ENCODE measurements at regions not wholly inside any gene's neighbourhood (a gene's known extent, or its start where the extent isn't known, plus 50 kb on each side); places are given as distances from the start of the nearest gene placed in this dataset.

DNA sequence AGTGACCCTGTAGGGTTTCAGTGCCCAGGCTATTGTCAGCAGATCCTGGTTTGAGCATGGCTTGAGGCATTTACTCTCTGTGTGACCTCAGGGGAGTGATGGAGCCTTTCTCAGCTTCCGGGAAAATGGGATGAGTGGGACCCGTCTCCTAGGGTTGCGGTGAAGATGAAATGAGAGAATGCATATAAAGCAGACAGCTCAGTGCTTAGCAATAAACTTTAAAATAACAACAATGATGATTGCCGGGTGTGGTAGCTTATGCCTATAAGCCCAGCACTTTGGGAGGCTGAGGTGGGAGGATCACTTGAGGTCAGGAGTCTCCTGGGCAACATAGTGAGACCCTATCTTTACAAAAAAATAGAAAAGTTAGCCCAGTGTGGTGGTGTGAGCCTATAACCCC, 106.0 kb upstream of the MTHFD1L start:
- CTCF ChIA-PET (ENCODE audit: low intra/inter-chr PET ratio, low total read pairs), result no interaction called here
- no peak overlapping the region for H2AFZ ChIP-seq (ENCODE audit: low read length)
- peaks cover 0 to 11% of the 10 kb centered on the region in 2 experiments; a peak in 3 of 5 replicates for H3K27me3 ChIP-seq (ENCODE audit: control insufficient read depth in 1 of 2, insufficient read depth in 2 of 2, low read length in 2 of 2)
- no TSS peak for BruUV-seq (replicated peaks)
- no peak overlapping the region for H3K4me2 ChIP-seq (ENCODE audit: low read depth, low read length)
- intact Hi-C loops (cut with micrococcal nuclease; ENCODE audit: unreplicated experiment) (no loop called here), in situ Hi-C loops (cut with HindIII; ENCODE audit: extremely low pct_ligation_motif_present, low pct_unique_long_range_greater_than_20kb) (no loop called here)
- no peaks in the 10 kb centered on the region for H3K36me3 ChIP-seq (replicated peaks in 1 of 2; ENCODE audit: control insufficient read depth in 1 of 2, insufficient read depth in 2 of 2, low read length in 2 of 2)
- H3K4me3 ChIP-seq (replicated peaks in 1 of 3; ENCODE audit: insufficient read depth in 1 of 3, low read depth in 2 of 3, low read length in 3 of 3), result no peak overlapping the region
- no peaks in the 10 kb centered on the region for H3K4me1 ChIP-seq (ENCODE audit: insufficient read depth, low read length)
- POLR2A ChIA-PET, result no interaction called here
- DNase-seq (ENCODE audit: low spot score) (no peak), FAIRE-seq (no peak), ATAC-seq (no peak)
- no peaks in the 10 kb centered on the region for H4K20me1 ChIP-seq (ENCODE audit: insufficient read depth, low read length)
- no peak overlapping the region for H3K27ac ChIP-seq (ENCODE audit: extremely low read length, insufficient read depth, low read length)
- no peaks in the 10 kb centered on the region for H3K9me3 ChIP-seq (ENCODE audit: low read length)
- no peak overlapping the region for H3K9ac ChIP-seq (ENCODE audit: insufficient read depth, low read depth, low read length)
- WGBS (ENCODE audit: low lambda C conversion rate), result 50% methylated on average over 4 of the region's 4 CpGs
- no peak for TF ChIP-seq JUNB (CRISPR knock-in tag; IDR thresholded peaks at IDR 0.05; ENCODE audit: borderline replicate concordance)
- TF ChIP-seq, protein P1, sequence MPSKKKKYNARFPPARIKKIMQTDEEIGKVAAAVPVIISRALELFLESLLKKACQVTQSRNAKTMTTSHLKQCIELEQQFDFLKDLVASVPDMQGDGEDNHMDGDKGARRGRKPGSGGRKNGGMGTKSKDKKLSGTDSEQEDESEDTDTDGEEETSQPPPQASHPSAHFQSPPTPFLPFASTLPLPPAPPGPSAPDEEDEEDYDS (CRISPR knock-in tag; IDR thresholded peaks at IDR 0.05), result no peak
- no peak for TF ChIP-seq ZNF224 (CRISPR knock-in tag; IDR thresholded peaks at IDR 0.05)
- TF ChIP-seq, protein P2, sequence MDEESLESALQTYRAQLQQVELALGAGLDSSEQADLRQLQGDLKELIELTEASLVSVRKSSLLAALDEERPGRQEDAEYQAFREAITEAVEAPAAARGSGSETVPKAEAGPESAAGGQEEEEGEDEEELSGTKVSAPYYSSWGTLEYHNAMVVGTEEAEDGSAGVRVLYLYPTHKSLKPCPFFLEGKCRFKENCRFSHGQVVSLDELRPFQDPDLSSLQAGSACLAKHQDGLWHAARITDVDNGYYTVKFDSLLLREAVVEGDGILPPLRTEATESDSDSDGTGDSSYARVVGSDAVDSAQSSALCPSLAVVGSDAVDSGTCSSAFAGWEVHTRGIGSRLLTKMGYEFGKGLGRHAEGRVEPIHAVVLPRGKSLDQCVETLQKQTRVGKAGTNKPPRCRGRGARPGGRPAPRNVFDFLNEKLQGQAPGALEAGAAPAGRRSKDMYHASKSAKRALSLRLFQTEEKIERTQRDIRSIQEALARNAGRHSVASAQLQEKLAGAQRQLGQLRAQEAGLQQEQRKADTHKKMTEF (CRISPR knock-in tag; IDR thresholded peaks at IDR 0.05), result no peak
- TF ChIP-seq, protein P3, sequence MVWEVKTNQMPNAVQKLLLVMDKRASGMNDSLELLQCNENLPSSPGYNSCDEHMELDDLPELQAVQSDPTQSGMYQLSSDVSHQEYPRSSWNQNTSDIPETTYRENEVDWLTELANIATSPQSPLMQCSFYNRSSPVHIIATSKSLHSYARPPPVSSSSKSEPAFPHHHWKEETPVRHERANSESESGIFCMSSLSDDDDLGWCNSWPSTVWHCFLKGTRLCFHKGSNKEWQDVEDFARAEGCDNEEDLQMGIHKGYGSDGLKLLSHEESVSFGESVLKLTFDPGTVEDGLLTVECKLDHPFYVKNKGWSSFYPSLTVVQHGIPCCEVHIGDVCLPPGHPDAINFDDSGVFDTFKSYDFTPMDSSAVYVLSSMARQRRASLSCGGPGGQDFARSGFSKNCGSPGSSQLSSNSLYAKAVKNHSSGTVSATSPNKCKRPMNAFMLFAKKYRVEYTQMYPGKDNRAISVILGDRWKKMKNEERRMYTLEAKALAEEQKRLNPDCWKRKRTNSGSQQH (CRISPR knock-in tag; IDR thresholded peaks at IDR 0.05; ENCODE audit: low read depth), result no peak
- no peaks in the 10 kb centered on the region for H3K79me2 ChIP-seq (ENCODE audit: insufficient read depth, low read length)

DNA sequence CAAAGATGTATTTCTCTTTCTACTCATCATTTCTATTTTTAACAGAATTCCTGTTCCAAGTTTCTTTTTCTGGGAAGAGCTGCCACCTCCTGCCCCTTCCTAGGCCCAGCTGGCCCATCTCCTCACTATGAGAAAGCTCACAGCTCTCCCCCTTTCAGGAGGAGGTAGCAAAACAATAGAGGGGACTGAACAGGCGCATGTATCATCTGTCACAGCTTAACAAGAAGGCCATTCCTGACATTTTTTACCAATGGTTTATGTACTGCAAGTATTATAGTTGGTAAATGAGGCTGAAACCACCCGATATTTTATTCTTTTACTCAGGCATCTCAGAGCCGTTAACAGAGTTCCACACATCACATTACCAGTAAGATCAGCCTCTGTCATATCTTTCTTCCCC, 103.7 kb upstream of the MTHFD1L start:
- FAIRE-seq, result no peak
- DNase-seq (ENCODE audit: low spot score), result no peak
- no peak for ATAC-seq
- in situ Hi-C loops (cut with HindIII; ENCODE audit: extremely low pct_ligation_motif_present, low pct_unique_long_range_greater_than_20kb) (no loop called here), intact Hi-C loops (cut with micrococcal nuclease; ENCODE audit: unreplicated experiment) (no loop called here)
- BruUV-seq (replicated peaks), result no TSS peak
- TF ChIP-seq NPAS2 (CRISPR knock-in tag; IDR thresholded peaks at IDR 0.05; ENCODE audit: borderline replicate concordance), result no peak
- no peak for TF ChIP-seq NRL (CRISPR knock-in tag; IDR thresholded peaks at IDR 0.05; ENCODE audit: borderline replicate concordance)
- TF ChIP-seq, protein P4, sequence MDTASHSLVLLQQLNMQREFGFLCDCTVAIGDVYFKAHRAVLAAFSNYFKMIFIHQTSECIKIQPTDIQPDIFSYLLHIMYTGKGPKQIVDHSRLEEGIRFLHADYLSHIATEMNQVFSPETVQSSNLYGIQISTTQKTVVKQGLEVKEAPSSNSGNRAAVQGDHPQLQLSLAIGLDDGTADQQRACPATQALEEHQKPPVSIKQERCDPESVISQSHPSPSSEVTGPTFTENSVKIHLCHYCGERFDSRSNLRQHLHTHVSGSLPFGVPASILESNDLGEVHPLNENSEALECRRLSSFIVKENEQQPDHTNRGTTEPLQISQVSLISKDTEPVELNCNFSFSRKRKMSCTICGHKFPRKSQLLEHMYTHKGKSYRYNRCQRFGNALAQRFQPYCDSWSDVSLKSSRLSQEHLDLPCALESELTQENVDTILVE (CRISPR knock-in tag; IDR thresholded peaks at IDR 0.05), result no peak
- TF ChIP-seq, protein P5, sequence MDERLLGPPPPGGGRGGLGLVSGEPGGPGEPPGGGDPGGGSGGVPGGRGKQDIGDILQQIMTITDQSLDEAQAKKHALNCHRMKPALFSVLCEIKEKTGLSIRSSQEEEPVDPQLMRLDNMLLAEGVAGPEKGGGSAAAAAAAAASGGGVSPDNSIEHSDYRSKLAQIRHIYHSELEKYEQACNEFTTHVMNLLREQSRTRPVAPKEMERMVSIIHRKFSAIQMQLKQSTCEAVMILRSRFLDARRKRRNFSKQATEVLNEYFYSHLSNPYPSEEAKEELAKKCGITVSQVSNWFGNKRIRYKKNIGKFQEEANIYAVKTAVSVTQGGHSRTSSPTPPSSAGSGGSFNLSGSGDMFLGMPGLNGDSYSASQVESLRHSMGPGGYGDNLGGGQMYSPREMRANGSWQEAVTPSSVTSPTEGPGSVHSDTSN (CRISPR knock-in tag; IDR thresholded peaks at IDR 0.05), result no peak
- TF ChIP-seq ZNF329 (CRISPR knock-in tag; IDR thresholded peaks at IDR 0.05; ENCODE audit: low read depth), result no peak
- no peak for TF ChIP-seq IRX3 (CRISPR knock-in tag; IDR thresholded peaks at IDR 0.05; ENCODE audit: borderline replicate concordance, low read depth)
- H3K36me3 ChIP-seq (replicated peaks in 1 of 2; ENCODE audit: control insufficient read depth in 1 of 2, insufficient read depth in 2 of 2, low read length in 2 of 2), result no peaks in the 10 kb centered on the region
- H3K4me2 ChIP-seq (ENCODE audit: low read depth, low read length), result no peak overlapping the region
- H3K9me3 ChIP-seq (ENCODE audit: low read length), result no peaks in the 10 kb centered on the region
- ChIA-PET CTCF (ENCODE audit: low intra/inter-chr PET ratio, low total read pairs) (no interaction called here), POLR2A (no interaction called here)
- 57% methylated on average over 3 of the region's 3 CpGs for WGBS (ENCODE audit: low lambda C conversion rate)
- H3K27me3 ChIP-seq (ENCODE audit: control insufficient read depth in 1 of 2, insufficient read depth in 2 of 2, low read length in 2 of 2), result no peaks in the 10 kb centered on the region
- no peak overlapping the region for H3K9ac ChIP-seq (ENCODE audit: insufficient read depth, low read depth, low read length)
- no peak overlapping the region for H3K27ac ChIP-seq (ENCODE audit: extremely low read length, insufficient read depth, low read length)
- no peaks in the 10 kb centered on the region for H3K79me2 ChIP-seq (ENCODE audit: insufficient read depth, low read length)
- H3K4me1 ChIP-seq (ENCODE audit: insufficient read depth, low read length), result no peaks in the 10 kb centered on the region
- H4K20me1 ChIP-seq (ENCODE audit: insufficient read depth, low read length), result no peaks in the 10 kb centered on the region
- H2AFZ ChIP-seq (ENCODE audit: low read length), result no peak overlapping the region
- no peak overlapping the region for H3K4me3 ChIP-seq (replicated peaks in 1 of 3; ENCODE audit: insufficient read depth in 1 of 3, low read depth in 2 of 3, low read length in 3 of 3)

All from HepG2 (cell line).